GM18511 (cell line): ENCODE measurements at regions not wholly inside any gene's neighbourhood (a gene's known extent, or its start where the extent isn't known, plus 50 kb on each side); places are given as distances from the start of the nearest gene placed in this dataset.

ENCODE experiments used
- ATAC-seq: cut with Tn5 transposase; IDR thresholded peaks from one replicate; pipeline ENCODE4 v1.9.1; 2021; ENCODE audit warnings: mild to moderate bottlenecking, moderate library complexity; ENCODE audit not compliant: unreplicated experiment

DNA sequence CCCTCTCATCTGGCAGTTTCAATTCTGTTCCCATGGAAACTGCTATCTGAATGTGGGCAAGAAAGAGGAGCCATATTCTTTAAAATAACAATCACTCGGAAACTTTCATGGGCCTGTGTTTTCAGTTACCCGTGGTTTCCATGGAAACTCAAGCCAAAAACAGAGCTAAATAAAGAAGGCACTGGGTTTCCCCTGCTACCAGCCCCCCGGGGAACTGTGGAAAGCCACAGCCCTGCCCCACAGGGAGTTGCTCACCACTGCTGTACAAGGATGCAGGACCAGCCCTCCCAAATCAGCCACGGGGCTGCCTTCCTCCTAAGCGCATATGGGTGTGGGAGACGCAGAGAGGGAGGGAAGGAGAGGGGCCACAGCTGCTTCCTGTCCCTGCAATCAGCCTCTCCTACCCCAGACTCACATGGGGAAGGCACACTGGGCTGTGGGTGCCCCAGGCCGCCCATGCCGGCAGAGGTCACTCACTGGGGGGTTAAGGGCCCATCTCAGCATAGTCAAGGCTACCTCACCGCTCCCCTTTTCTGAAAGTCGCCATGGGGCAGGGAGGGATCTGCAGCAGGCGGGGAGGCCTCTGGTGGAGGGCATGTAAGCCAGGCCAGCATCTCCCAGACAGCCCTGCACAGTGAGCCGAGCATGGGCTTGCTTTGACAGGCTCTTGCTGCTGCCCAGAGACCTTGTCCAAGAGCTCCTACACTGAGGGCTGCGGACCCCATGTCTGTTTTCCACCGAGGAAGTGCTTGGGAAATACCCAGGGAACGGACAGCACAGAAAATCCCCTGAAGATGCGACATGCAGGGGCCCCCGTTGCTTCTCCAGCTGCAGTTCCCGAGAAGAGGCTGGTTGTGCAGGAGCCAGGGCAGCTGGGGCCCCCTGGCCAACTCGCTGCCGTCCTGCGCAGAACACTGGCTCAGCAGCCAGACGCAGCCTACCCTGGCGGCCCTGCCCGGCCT is 157.3 kb upstream of the PPP2R2D start:
- ATAC-seq: peak; percentile 72

DNA sequence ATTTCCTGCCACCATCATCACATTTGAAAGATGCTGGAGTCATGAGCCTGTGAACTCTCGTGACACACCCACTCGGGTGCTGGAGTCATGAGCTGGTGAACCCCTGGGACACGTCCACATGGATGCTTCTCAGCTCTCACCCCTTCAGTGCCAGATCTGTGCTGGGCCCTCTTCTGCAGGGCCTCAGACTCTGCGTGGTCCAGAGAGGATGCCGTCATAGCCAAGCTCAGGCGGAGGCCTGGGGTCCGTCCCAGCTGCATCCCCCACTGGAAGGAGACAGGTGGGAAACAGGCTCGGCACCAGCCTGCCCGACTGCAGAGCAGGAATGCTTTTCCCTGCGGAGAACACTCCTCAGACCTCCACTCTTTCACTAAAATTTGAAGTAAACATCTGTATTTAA is 156.5 kb upstream of the PPP2R2D start:
- no peak for ATAC-seq

- no peak for ATAC-seq
Observed at GRCh38 chr10:131745591-131745990, 155.2 kb upstream of the PPP2R2D start.

DNA sequence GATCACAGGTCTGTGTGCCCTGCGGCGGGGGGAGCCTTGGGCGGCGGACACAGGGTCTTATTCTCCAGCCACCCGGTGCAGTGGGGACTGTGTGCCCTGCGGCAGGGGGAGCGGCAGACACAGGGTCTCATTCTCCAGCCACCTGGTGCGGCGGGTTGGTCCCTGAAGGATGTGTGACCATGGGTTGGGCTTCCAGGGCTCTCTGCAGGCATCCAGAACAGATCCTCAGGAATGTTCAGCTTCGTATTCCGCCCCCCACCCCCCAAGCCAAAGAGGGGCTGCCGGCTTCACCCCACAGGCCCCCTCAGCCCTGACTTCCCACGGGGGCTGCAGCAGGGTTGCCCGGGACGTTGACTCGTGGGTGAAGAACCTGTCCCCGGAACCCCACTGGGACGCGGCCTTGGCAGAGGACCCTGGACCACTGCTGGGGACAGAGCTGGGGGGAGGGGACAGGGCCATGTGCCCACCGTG is 154.5 kb upstream of the PPP2R2D start:
- no peak for ATAC-seq

- ATAC-seq: no peak
Observed at GRCh38 chr10:131746785-131747184, 154.0 kb upstream of the PPP2R2D start.

- ATAC-seq: no peak
Observed at GRCh38 chr10:131747251-131747650, 153.6 kb upstream of the PPP2R2D start.

GRCh38 chr10:131747791-131748190 is 153.0 kb upstream of the PPP2R2D start:
- no peak for ATAC-seq

DNA sequence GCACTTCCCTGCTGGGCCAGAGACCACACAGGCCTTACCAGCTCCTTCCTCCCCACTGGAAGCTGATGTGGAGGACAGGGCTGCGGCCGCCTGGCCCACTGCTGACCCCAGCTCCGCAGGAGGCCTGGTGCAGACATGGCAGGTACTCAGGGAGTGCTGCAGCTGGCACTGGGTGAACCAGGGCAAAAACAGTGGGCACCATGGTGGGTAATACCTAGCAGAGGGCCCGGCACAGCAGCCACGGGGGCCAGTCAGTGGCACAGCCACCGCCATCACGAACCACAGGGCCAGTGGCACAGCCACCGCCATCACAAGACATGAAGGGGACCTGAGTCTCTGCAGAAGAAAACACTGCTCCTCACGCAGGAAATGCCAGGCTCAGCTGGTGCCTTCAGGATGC is 152.6 kb upstream of the PPP2R2D start:
- no peak for ATAC-seq

DNA sequence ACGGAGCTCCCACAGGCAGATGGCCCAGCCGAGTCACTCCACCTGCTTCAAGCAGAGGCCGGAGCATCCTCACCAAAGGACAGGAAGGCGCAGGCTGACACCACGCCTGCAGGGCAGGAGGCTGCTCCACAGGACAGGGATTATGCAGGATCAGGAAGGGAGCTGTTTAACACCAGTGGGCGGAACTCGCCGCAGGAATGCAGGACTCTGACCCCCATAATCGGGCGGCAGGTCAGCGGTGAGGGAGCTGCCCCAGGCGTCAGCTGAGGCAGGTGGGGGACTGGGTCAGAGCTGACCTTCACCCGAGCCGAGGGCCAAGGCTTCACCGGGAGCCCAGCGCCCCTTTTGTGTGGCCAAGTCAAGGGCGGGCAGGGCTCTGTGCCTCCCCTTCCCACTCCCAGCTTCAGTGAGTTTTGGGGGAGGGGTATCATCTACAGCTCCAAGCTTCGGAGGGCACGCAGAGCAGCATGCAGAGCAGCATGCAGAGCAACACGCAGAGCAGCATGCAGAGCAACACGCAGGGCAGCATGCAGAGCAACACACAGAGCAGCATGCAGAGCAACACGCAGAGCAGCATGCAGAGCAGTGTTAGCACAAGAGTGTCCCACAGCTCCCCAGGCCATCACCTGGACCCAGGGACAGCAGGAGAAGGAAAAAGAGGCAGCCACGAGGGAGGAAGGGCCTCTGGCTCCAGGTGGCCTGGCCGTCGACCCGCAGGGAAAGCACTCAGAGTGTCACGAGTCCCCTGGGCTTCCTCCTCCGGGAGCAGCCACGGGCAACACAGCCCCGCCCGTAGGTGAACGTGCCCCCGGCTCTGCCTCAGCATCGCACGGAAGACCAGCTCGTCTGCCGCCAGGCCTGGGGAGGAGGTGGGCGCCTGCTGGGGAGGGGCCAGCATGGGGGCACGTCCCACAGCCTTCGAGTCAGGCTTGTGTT is 151.7 kb upstream of the PPP2R2D start:
- ATAC-seq: no peak

DNA sequence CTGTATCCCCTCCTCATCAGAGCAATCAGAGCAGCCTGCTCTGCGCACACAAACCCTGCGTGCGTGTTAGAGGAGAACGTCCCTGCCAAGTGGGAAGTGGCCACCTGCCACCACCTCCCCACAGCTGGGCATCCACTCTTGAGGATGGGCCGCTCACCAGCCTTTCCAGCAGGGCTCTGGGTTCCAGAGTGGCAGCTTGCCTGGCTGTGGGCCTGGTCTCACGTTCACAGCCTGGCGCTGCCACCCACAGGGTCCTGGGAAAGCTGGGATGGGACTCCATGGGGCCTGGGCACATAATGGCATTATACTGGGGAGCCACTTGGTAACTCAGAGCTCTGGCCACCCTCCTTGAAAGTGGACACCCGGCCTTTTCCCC is 151.1 kb upstream of the PPP2R2D start:
- ATAC-seq: no peak

GRCh38 chr10:131750171-131750895 is 150.5 kb upstream of the PPP2R2D start:
- ATAC-seq: no peak

DNA sequence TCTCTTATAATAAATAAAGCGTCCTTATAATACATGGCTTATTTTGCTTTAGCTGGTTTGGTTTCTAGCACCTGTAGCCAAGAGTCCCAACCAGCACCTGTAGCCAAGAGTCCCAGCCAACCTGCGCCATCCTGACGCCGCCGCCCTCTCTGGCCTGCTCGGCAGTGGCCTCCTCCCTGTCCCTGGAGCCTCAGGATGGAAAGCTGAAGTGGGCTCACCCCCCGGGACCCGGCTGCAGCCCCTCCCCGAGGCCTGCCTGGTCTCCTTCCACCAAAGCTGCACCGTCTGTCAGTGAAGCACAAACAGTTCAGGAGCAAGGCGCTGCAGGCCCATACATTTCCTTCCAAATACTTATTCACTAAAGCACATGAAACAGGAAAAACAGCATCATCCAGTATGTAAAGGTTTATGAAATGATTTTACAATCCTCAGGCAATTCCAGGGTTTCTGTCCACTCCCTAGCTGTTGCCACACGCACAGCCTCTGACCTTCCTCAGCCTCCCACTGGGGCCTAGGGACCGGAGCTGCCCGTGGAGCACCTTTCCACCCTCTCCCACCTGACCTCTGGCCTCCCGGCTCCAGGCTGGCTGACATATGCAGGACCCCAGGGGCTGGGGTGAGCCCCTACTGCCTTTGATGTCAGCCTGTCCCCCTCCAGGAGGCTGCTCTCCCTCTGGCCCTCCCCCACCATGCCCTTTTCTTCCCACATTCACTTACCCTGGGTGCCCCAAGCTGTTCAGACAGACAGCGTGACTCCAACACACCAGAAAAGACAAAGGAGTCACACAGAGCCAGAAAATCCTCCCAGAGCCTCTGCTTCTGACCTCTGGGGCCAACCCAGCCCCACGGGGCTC is 149.6 kb upstream of the PPP2R2D start:
- ATAC-seq: no peak

DNA sequence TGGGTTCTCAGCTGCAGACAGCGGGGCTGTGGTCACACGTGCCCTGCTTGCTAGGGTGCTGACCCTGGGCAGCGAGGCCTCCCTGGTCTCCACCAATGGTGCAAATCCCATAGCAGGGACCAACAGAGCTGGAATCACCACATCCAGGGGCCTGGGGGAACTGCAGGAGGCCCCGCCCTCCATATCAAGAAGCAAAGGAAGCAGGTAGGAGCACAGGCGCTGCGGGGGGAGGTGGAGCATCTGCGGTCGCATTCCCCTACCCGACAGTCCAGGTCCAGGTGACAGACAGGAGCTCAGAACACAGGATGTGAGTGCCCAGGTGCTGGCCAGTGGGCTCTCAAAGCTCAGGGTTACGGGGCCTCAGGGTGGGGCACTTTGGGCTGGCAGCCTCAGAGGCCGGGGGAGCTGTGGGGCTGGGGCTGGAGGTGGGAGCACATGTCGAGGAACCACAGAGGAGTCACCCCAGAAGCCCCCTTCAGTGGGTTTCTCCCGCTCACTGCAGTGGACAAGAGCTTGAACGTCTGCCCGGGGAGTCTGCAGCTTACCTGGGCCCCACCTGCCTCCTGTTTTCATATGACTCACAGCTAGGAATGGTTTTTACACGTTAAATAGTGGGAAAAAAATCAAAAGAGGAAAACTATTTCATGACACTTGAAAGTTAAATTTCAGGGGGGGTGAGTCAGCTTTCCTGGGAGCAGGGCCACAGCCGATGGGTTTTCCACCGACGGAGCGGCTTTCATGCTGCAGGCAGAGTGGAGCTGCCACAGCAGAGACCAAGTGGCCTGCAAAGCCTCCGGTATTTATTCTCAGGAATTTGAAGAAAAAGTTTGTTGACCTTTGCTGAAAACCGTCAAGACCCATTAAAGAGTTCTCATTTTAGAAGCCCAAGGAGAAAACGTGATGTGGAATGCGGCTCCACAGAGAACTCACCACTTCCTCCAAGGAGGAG is 148.7 kb upstream of the PPP2R2D start:
- no peak for ATAC-seq

GRCh38 chr10:131753336-131753735 is 147.5 kb upstream of the PPP2R2D start:
- ATAC-seq: no peak

GRCh38 chr10:131755200-131755599 is 145.6 kb upstream of the PPP2R2D start:
- no peak for ATAC-seq

GRCh38 chr10:131757285-131758058 is 143.3 kb upstream of the PPP2R2D start:
- no peak for ATAC-seq

DNA sequence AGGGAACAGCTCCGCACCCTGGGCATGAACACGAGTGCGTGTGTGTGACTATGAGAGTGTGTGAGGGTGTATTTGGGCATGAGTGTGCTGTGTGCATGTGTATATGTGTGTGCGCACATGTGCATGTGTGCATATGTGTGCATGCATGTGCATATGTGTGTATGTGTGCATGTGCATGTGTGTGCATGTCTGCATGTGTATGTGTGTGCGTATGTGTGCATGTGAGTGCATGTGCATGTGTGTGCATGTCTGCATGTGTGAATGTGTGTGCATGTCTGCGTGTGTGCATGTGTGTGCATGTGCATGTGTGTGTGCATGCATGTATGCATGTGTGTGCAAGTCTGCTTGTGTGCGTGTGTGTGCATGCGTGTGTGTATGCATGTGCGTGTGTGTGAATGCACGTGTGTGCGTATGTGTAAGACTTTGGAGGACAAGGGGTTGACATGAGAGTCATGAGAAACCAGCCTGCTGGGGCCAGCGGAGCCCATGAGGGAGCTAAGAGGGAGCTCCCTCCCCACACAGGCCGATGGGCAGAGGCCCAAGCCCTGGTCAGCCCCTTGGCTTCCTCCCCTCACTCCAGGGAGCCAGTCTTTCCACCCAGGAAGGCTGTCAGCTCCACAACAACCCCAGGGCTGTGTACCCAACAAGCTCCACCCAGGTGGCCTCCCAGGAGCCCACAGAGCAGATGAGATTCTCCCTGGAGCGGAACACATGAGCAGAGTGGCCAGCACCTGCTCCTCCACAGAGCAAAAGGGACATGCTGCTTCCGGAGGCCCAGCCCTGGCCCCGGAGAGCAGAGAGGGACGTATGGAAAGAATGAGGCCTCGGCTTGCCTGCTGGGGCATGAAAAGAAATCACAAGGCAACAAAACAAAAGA is 142.5 kb upstream of the PPP2R2D start:
- no peak for ATAC-seq
